ENCODE measurements at regions not wholly inside any gene's neighbourhood (a gene's known extent, or its start where the extent isn't known, plus 50 kb on each side); places are given as distances from the start of the nearest gene placed in this dataset.

DNA sequence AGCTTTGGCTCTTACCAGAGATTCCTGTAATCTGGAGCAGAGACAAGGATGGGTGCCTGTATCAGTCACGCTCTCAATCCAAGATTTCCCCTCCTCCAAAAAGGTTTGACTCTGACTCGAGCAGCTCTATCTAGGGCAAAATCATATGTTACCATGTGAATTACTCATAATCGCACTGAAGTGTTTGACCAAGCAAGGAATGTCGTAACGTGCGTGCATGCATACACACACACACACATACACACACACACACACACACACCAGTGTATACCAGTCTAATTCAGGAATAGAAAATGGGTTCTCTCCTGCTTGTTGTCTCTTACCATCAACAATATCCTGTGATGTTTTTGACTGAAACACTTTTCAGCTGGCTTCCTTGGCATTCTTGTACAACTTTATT is 835.1 kb downstream of the KCNJ2 start:
- Histone ChIP-seq H3K4ac (replicated peaks; ENCODE audit: insufficient read length, low read depth, low read length) (no peak overlapping the region), H4K91ac (replicated peaks; ENCODE audit: insufficient read length, low read length) (no peak overlapping the region), H3K23ac (ENCODE audit: insufficient read length) (no peak overlapping the region), H3K9me3 (ENCODE audit: insufficient read depth in 2 of 2, low read depth in 1 of 2, low read length in 1 of 2) (no peaks in the 10 kb centered on the region), H2BK15ac (ENCODE audit: low read length) (no peak overlapping the region), H3K79me1 (ENCODE audit: low read depth, low read length) (no peaks in the 10 kb centered on the region), H3K4me1 (replicated peaks in 1 of 4; ENCODE audit: control insufficient read depth in 3 of 4, insufficient read depth in 4 of 4, low read length in 3 of 4) (peaks cover 0 to 4% (median 3%) of the 10 kb centered on the region in 4 experiments; a peak in 5 of 7 replicates), H4K5ac (ENCODE audit: insufficient read length, low read depth, low read length) (no peak overlapping the region), H3K18ac (ENCODE audit: extremely low read depth, low read length) (no peak overlapping the region), H2BK5ac (ENCODE audit: low read depth, low read length) (no peak overlapping the region), H2AFZ (ENCODE audit: low read length) (0 out of 2 replicates have a peak overlapping the region, but pooled peaks have one; percentile 31), H3K4me3 (ENCODE audit: extremely low read depth in 1 of 4, insufficient read depth in 2 of 4, low read depth in 3 of 4, low read length in 4 of 4) (no peak overlapping the region), H3K9ac (replicated peaks in 1 of 4; ENCODE audit: extremely low read depth in 1 of 4, low read depth in 3 of 4, low read length in 3 of 4) (no peak overlapping the region), H4K8ac (ENCODE audit: extremely low read depth, insufficient read depth, low read length) (no peak overlapping the region), H3K56ac (replicated peaks; ENCODE audit: insufficient read length, low read depth, low read length) (no peak overlapping the region), H3K4me2 (ENCODE audit: insufficient read depth in 1 of 2, low read depth in 2 of 2, low read length in 2 of 2) (no peak overlapping the region), H2BK20ac (ENCODE audit: low read length) (no peak overlapping the region), H3K27me3 (replicated peaks in 1 of 4; ENCODE audit: control insufficient read depth in 3 of 4, extremely low read depth in 1 of 4, insufficient read depth in 3 of 4, low read length in 3 of 4) (no peaks in the 10 kb centered on the region), H2AK5ac (ENCODE audit: low read depth, low read length) (0 out of 2 replicates have a peak overlapping the region, but pooled peaks have one; percentile 17), H3K36me3 (ENCODE audit: control insufficient read depth in 2 of 4, insufficient read depth in 4 of 4, low read length in 3 of 4) (no peaks in the 10 kb centered on the region), H2BK120ac (replicated peaks; ENCODE audit: low read depth, low read length) (no peak overlapping the region), H4K20me1 (replicated peaks in 1 of 2; ENCODE audit: control insufficient read depth in 1 of 2, insufficient read depth in 2 of 2, low read length in 2 of 2) (no peaks in the 10 kb centered on the region), H2BK12ac (ENCODE audit: low read depth, low read length) (no peak overlapping the region), H3K14ac (ENCODE audit: insufficient read length) (no peak overlapping the region), H3K23me2 (ENCODE audit: low read depth, low read length) (no peaks in the 10 kb centered on the region), H3K79me2 (ENCODE audit: control insufficient read depth in 1 of 2, insufficient read depth in 2 of 2, low read length in 2 of 2) (no peaks in the 10 kb centered on the region), H3K27ac (ENCODE audit: low read depth, low read length) (no peak overlapping the region)
- DNase-seq (ENCODE audit: low read depth in 1 of 2, low spot score in 2 of 2) (no peak), FAIRE-seq (no peak)
- 81% methylated on average over 6 of the region's 6 CpGs; no CpG with 5 or more reads in 1 of the 2 experiments for WGBS, 2 experiments (ENCODE audit: extremely low coverage in 1 of 2, insufficient coverage in 1 of 2, insufficient read length in 1 of 2, insufficient replicate concordance in 2 of 2, low coverage in 1 of 2, low lambda C conversion rate in 2 of 2, missing lambda C conversion rate in 1 of 2)
- POLR2A ChIA-PET (ENCODE audit: partially characterized antibody), result no interaction called here
- CTCF ChIA-PET (ENCODE audit: partially characterized antibody), result interaction anchor here (1.5 to 1.8 kb wide), 2 partner anchors 195 to 456 kb away, joined by 5 to 6 read pairs; no protein-coding TSS in a partner anchor
- TF ChIP-seq SP2 (IDR thresholded peaks at IDR 0.05; ENCODE audit: low read length) (no peak), BRCA1 (IDR thresholded peaks at IDR 0.05; ENCODE audit: low read depth, low read length) (no peak), SIRT6 (IDR thresholded peaks at IDR 0.05; ENCODE audit: low read length) (no peak), RNF2 (IDR thresholded peaks at IDR 0.05; ENCODE audit: borderline replicate concordance, low read depth, low read length, missing control alignments, poor library complexity, severe bottlenecking) (no peak), CBX5 (IDR thresholded peaks at IDR 0.05; ENCODE audit: low read depth, low read length) (no peak), CHD2 (IDR thresholded peaks at IDR 0.05; ENCODE audit: low read length) (no peak), CTBP2 (IDR thresholded peaks at IDR 0.05; ENCODE audit: borderline replicate concordance, insufficient read depth, insufficient read length, low read length) (no peak), PHF8 (conservative IDR thresholded peaks at IDR 0.05; ENCODE audit: low read depth, low read length) (no peak), GTF2F1 (IDR thresholded peaks at IDR 0.05; ENCODE audit: borderline replicate concordance, low read depth, low read length) (no peak), CEBPB (IDR thresholded peaks at IDR 0.05; ENCODE audit: low read depth, low read length) (no peak), TAF1 (IDR thresholded peaks at IDR 0.05; ENCODE audit: low read depth, low read length) (no peak), SIN3A (conservative IDR thresholded peaks at IDR 0.05 in 1 of 2, IDR thresholded peaks at IDR 0.05 in 1 of 2; ENCODE audit: low read depth in 1 of 2, low read length in 2 of 2) (no peak), YY1 (IDR thresholded peaks at IDR 0.05; ENCODE audit: low read depth, low read length) (no peak), POLR2AphosphoS5 (IDR thresholded peaks at IDR 0.05; ENCODE audit: low read depth, low read length) (no peak)
- TF ChIP-seq, protein P1, sequence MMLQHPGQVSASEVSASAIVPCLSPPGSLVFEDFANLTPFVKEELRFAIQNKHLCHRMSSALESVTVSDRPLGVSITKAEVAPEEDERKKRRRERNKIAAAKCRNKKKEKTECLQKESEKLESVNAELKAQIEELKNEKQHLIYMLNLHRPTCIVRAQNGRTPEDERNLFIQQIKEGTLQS (IDR thresholded peaks at IDR 0.05; ENCODE audit: insufficient read depth, low read depth, low read length), result no peak
